ENCODE measurements at regions not wholly inside any gene's neighbourhood (a gene's known extent, or its start where the extent isn't known, plus 50 kb on each side); places are given as distances from the start of the nearest gene placed in this dataset.

DNA sequence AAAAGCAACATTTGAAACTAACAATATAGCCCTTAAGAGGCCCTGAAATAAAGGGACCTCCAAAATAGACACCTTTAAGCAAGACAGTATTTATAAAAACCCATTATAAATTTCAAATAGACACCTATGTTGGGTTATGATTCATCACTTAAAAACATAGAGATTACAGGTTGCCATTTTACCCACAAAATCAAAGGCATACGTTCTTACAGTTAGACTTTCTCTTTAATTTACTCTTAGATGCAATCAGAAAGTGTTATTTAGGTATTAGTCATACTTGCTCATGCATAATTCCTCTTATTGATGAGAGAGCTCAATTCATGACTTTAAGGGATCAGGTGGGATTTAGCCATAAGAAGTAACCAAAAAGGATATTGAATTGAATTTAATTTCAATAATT is 51.5 kb upstream of the TMEM200A start:
- DNase-seq, result no peak

- DNase-seq, result no peak
These were observed 52.6 kb upstream of the TMEM200A start for GRCh38 chr6:130313206-130313605.

DNA sequence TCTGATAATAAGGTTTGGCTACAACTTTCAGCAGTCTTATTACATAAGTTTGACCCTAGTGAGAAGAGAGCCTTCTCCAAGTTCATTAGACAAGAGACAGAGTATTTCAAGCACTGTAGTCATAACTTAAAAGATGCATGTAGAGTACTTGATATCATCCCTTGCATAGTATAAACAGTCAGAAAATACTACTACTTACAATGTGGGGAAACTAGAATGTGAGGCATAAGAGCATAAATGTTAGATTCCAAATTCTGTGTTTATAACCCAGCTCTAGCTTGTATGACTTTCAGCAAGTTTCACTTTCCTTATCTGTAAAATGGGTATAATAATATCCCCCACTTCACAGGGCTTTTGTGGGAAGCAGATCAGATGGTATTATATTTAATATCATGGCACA is 56.8 kb upstream of the TMEM200A start:
- DNase-seq, result no peak

- no peak for DNase-seq
These were observed 58.0 kb upstream of the TMEM200A start for GRCh38 chr6:130307752-130308361.

DNA sequence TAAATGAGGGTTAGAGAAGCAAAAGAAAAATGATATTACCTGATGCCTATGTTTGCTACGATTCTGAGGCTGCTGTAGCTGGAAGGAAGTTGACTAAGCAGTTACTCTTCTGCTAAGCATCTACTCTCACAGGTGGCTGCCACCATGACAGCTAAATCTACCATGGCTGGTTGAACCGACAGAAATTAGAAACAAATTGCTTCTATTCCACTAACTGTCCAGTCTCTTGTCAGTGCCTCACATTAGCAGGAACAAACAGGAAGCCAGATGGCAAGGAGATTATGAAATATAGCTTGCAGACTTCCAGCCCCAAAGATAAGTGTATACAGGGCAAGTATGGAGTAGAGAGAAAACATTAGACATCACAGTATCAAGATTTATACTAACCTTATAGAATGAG is 59.4 kb upstream of the TMEM200A start:
- peak; percentile 51 for DNase-seq

DNA sequence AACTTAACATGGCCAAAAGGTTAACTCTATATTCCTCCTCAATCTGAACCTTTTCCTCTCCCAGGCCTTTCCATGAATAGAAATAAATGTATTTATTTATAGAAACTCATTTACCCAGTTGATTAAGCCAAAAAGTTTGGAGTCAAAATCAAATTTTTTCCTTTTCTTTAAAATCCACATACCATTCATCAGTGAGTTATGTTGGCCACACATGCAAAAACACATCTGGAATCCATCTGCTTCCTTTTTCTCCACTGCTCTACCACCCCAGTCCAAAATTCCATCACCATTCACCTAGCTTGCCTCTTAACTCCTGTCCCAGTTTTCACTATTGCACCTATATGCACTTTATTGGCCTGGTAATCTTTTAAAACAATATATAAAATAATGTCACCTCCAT is 62.4 kb upstream of the TMEM200A start:
- DNase-seq, result no peak

- no peak for DNase-seq
These were observed 67.6 kb upstream of the TMEM200A start for GRCh38 chr6:130298258-130298657.

- no peak for DNase-seq
These were observed 69.0 kb upstream of the TMEM200A start for GRCh38 chr6:130296854-130297253.

DNA sequence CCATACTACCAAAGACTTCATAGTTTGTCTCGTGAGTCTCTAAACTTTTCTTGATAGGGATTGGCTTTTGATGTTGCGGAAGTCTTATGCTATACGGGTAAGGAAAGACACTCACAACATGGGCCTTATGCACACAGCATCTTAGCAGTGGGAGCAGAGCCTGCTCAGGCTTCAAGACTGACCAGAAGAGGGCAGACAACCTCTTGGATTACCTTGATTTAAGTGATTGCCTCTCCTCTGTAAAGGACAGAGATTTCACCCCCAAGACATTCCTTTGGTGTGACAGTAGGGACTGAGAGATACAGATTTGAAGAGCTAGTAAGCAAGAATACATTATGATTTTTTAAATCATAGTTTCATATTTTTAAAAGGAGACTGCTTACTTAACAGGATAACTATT is 71.0 kb upstream of the SAMD3 start:
- no peak for DNase-seq

GRCh38 chr6:130288065-130288464 is 65.3 kb upstream of the SAMD3 start:
- DNase-seq, result no peak

GRCh38 chr6:130282234-130282995 is 59.7 kb upstream of the SAMD3 start:
- no peak for DNase-seq

- no peak for DNase-seq
These were observed 53.8 kb upstream of the SAMD3 start for GRCh38 chr6:130276507-130276906.

- DNase-seq, result no peak
These were observed 51.3 kb upstream of the SAMD3 start for GRCh38 chr6:130274007-130274406.

Measured in GF-D8 (cell line).